ENCODE measurements at regions not wholly inside any gene's neighbourhood (a gene's known extent, or its start where the extent isn't known, plus 50 kb on each side); places are given as distances from the start of the nearest gene placed in this dataset.
"Not testable (repeated sequence)": the region's sequence is repeated elsewhere in the genome, so short reads cannot be mapped to it uniquely, and the experiment has no call there.

DNA sequence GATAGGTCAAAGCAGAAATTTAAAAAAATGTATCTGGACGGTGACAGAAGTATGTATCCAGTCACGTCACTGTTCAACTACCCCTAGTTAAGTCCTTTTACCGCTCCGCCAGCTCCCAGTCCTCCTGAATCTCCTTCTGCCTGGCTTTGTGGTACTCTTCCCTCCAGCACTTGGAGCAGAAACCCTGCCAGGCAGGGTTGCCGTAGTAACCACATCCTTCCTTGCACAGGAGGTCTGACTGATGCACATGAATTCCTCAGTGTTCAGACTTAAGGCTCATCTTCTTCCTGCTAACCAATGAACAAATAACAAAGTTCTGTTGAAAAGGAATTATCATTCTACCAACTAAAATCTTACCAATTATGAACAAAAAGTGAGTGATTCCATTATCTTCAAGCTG, 69.8 kb upstream of the SRRM3 start:
- not testable (repeated sequence) for H3K4me3 ChIP-seq (ENCODE audit: low read length)
- 95% methylated on average over 3 of the region's 5 CpGs for WGBS (ENCODE audit: insufficient coverage)

DNA sequence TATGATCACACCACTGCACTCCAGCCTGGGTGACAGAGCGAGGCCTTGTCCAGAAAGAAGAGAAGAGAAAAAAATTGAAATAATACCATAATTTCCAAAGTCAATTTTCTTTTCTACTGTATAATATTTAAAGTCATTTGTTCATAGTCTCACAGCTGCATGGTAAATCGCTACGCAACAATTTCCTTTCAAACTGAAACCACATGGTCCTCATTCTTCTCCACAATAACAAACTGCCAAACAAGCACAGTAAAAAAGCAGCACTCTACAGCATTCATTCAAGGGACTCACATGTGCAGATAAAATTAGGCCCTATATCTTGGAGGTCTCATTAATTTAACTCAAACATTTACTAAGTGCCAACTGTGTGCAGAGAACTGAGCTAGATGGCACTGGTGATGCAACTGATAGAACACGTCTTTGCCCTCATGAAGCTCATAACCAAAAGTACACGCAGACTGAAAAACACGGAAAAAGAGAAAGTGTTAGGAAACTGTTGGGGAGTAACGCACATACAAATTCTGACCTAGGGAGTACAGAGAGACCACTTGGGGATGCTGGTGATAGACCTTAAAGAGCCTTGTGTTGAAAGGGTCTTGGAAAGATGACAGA, 68.4 kb upstream of the SRRM3 start:
- H3K27me3 ChIP-seq (ENCODE audit: control insufficient read depth, insufficient read depth, low read length): peaks cover 2% of the 10 kb centered on the region
- H3K36me3 ChIP-seq (ENCODE audit: control insufficient read depth, insufficient read depth, low read length): no peaks in the 10 kb centered on the region
- no peak overlapping the region for H3K27ac ChIP-seq (ENCODE audit: low read length)
- WGBS (ENCODE audit: insufficient coverage): 63% methylated on average over 3 of the region's 7 CpGs
- no peaks in the 10 kb centered on the region for H3K4me1 ChIP-seq (ENCODE audit: control insufficient read depth, insufficient read depth, low read length)
- no peaks in the 10 kb centered on the region for H3K9me3 ChIP-seq (replicated peaks; ENCODE audit: control insufficient read depth, low read depth, low read length)
- peak; percentile 25 for DNase-seq
- no peak overlapping the region for H3K4me3 ChIP-seq (ENCODE audit: low read length)

More for the DNA sequence above, 69.8 kb upstream of the SRRM3 start:
- H3K4me1 ChIP-seq (ENCODE audit: control insufficient read depth, insufficient read depth, low read length); H3K27ac ChIP-seq (ENCODE audit: low read length); DNase-seq; H3K27me3 ChIP-seq (ENCODE audit: control insufficient read depth, insufficient read depth, low read length); H3K36me3 ChIP-seq (ENCODE audit: control insufficient read depth, insufficient read depth, low read length); H3K9me3 ChIP-seq (replicated peaks; ENCODE audit: control insufficient read depth, low read depth, low read length): not testable (repeated sequence)

DNA sequence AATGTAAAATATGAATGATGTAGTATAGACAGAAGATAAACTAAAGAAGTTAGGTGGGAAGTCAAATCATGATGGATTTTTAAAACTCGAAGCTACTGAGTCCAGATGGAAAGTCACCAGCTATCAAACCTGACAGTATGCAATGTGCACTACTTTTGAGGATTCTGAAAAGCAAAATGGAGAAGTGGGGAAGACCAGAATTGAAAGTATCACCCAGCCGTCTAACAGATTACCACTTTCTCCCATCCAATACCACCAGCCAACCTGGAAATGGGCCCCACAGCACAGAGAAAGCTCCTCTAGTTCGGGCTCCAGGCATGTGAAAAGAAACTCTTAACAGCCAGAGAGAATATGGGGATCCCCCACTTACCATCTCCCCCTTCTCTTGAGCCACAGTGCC, 67.9 kb upstream of the SRRM3 start:
- H3K4me1 ChIP-seq (ENCODE audit: control insufficient read depth, insufficient read depth, low read length): no peaks in the 10 kb centered on the region
- no peak for DNase-seq
- WGBS (ENCODE audit: insufficient coverage): 80% methylated on average over 1 of the region's 3 CpGs
- H3K27me3 ChIP-seq (ENCODE audit: control insufficient read depth, insufficient read depth, low read length): peaks cover 2% of the 10 kb centered on the region
- H3K9me3 ChIP-seq (replicated peaks; ENCODE audit: control insufficient read depth, low read depth, low read length): no peaks in the 10 kb centered on the region
- no peaks in the 10 kb centered on the region for H3K36me3 ChIP-seq (ENCODE audit: control insufficient read depth, insufficient read depth, low read length)
- no peak overlapping the region for H3K4me3 ChIP-seq (ENCODE audit: low read length)
- H3K27ac ChIP-seq (ENCODE audit: low read length): no peak overlapping the region

DNA sequence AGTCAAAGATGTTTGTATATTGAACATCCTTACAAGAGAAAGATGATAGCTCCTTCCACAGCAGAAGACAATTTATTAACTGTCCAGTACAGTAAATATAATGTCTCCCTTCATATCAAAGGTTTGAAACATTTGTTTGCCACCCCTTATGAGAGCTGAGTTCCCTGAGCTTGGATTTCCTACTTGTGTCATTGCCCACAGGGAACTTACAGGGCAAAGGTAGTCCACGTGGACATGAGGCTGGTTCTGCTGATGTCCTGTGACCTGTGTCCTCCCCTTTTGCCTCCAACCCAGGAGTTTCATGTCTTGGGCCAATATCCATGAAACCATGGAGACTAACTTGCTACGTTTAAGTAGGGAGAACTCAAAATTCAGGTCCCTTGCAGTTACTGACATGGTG, 66.4 kb upstream of the SRRM3 start:
- H3K27ac ChIP-seq (ENCODE audit: low read length); DNase-seq; H3K36me3 ChIP-seq (ENCODE audit: control insufficient read depth, insufficient read depth, low read length); H3K4me1 ChIP-seq (ENCODE audit: control insufficient read depth, insufficient read depth, low read length); H3K9me3 ChIP-seq (replicated peaks; ENCODE audit: control insufficient read depth, low read depth, low read length); H3K4me3 ChIP-seq (ENCODE audit: low read length); H3K27me3 ChIP-seq (ENCODE audit: control insufficient read depth, insufficient read depth, low read length): not testable (repeated sequence)
- no CpG with 5 or more reads among the region's 2 CpGs for WGBS (ENCODE audit: insufficient coverage)

DNA sequence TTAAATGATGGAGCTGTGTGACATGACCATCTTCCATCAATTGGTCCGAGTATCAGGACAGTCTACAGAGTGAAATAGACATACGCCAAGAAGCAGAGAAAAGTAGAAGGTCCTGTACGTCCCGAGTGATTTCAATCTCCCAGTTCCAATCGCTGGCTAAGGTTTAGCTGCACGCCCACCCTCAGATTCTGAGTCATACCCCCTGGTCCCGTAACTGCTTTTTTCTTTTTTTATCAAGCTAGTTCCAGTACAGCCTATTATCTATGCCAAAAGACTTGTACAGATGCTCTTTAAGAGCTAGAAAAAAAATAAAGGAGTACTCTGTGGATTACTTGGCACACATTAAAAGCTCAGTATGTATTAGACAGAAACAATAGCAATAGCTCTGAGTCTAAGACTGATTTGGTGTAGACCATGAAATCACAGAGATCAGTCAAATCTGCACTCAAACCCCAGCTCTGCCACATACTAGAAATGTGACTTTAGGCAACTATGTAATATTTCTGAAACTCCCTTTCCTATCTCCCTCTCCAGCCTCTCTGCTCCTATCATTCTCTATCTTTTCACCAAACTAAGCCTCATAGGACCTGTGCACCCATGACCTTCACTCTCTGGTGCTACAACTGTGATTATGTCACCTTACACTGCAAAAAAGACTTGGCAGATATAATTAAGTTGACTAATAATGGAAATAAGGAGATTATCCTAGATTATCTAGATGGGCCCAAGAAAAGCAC, 63.0 kb upstream of the SRRM3 start:
- not testable (repeated sequence) for H3K27ac ChIP-seq (ENCODE audit: low read length); H3K4me1 ChIP-seq (ENCODE audit: control insufficient read depth, insufficient read depth, low read length); H3K36me3 ChIP-seq (ENCODE audit: control insufficient read depth, insufficient read depth, low read length); H3K27me3 ChIP-seq (ENCODE audit: control insufficient read depth, insufficient read depth, low read length); H3K9me3 ChIP-seq (replicated peaks; ENCODE audit: control insufficient read depth, low read depth, low read length); H3K4me3 ChIP-seq (ENCODE audit: low read length); DNase-seq
- WGBS (ENCODE audit: insufficient coverage): 80% methylated on average over 1 of the region's 7 CpGs

DNA sequence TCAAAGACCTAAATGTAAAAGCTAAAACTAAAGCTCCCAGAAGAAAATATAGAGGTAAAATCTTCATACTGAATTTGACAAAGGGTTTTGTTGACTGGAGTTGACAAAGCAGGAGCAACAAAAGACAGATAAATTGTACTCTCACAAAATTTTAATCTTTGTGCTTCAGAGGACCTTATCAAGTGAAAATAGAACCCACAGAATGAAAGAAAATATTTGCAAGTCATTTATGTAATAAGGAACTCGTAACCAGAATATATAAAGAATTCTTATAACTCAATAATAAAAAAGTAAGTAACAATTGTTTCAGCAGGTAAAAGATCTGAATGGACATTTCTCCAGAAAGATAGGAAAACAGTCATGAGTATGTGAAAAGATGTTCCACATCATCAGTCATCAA, 62.0 kb upstream of the SRRM3 start:
- H3K9me3 ChIP-seq (replicated peaks; ENCODE audit: control insufficient read depth, low read depth, low read length): no peaks in the 10 kb centered on the region
- H3K27me3 ChIP-seq (ENCODE audit: control insufficient read depth, insufficient read depth, low read length): peaks cover 2% of the 10 kb centered on the region
- no peak overlapping the region for H3K27ac ChIP-seq (ENCODE audit: low read length)
- H3K4me1 ChIP-seq (ENCODE audit: control insufficient read depth, insufficient read depth, low read length): no peaks in the 10 kb centered on the region
- H3K36me3 ChIP-seq (ENCODE audit: control insufficient read depth, insufficient read depth, low read length): no peaks in the 10 kb centered on the region
- H3K4me3 ChIP-seq (ENCODE audit: low read length): no peak overlapping the region
- DNase-seq: no peak
- WGBS (ENCODE audit: insufficient coverage): no CpG with 5 or more reads among the region's 1 CpG

DNA sequence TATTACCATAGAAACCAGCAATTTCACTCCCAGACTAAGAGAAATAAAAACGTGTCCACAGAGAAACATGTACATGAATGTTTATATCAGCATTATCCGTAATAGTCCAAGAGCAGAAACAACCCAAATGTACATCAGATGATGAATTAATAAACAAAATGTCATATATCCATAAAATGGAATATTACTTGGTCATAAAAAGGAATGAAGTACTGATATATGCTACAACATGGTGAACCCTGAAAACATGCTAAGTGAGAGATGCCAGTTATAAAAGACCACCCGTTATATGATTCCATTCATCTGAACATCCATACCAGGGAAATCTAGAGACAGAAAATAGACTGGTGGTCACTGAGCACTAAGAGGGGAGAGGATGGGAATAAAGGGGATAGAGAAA, 61.4 kb upstream of the SRRM3 start:
- H3K9me3 ChIP-seq (replicated peaks; ENCODE audit: control insufficient read depth, low read depth, low read length); H3K27me3 ChIP-seq (ENCODE audit: control insufficient read depth, insufficient read depth, low read length); H3K36me3 ChIP-seq (ENCODE audit: control insufficient read depth, insufficient read depth, low read length); H3K4me1 ChIP-seq (ENCODE audit: control insufficient read depth, insufficient read depth, low read length); DNase-seq; H3K4me3 ChIP-seq (ENCODE audit: low read length); H3K27ac ChIP-seq (ENCODE audit: low read length): not testable (repeated sequence)
- WGBS (ENCODE audit: insufficient coverage): no CpG with 5 or more reads among the region's 3 CpGs

DNA sequence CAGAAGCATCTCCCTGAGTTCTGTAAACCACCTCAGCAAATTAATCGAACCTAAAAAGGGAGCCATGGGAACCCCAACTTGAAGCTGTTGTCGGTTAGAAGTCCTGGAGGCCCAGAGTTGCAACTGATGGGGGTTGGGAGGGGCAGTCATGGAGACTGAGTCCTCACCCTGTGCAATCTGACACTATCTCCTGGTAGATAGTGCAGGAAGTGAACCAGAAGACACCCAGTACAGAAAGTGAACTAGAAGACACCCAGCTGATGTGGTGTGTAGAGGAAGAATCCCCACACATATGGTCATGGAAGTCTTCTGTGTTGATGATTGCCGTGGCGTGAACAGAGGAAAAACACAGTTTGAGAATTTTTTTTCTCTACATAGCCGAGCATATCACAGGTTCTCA, 58.8 kb upstream of the SRRM3 start:
- no peaks in the 10 kb centered on the region for H3K36me3 ChIP-seq (ENCODE audit: control insufficient read depth, insufficient read depth, low read length)
- H3K27ac ChIP-seq (ENCODE audit: low read length): no peak overlapping the region
- no peaks in the 10 kb centered on the region for H3K9me3 ChIP-seq (replicated peaks; ENCODE audit: control insufficient read depth, low read depth, low read length)
- H3K4me1 ChIP-seq (ENCODE audit: control insufficient read depth, insufficient read depth, low read length): no peaks in the 10 kb centered on the region
- H3K4me3 ChIP-seq (ENCODE audit: low read length): no peak overlapping the region
- no peaks in the 10 kb centered on the region for H3K27me3 ChIP-seq (ENCODE audit: control insufficient read depth, insufficient read depth, low read length)
- DNase-seq: no peak
- WGBS (ENCODE audit: insufficient coverage): no CpG with 5 or more reads among the region's 5 CpGs

DNA sequence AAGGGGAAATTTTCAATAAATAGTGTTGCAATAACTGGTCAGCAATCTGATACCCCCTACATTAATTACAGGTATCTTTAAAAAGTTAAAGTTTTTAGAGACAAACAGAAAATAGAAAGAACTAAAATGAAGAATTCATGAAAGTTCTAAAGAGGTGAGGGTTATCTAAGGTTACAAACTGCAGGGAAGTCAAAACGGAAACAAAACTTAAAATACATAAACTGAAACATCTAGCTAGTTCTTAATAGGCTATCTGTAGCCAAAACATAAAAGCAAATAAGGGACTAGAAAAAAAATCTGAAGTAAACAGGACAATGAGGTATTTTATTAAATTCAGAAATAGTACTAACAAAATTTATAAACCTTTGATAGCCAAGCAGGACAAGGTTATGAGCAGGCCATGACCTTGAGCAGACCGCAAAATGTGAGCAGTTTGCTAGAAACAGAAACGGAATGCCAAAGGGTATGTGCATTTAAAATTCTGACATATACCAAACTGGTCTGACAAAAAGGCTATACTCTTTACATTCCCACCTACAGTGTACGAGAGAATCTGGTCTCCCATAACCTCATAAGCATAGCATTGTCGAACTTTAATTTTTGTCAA, 56.9 kb upstream of the SRRM3 start:
- not testable (repeated sequence) for H3K9me3 ChIP-seq (replicated peaks; ENCODE audit: control insufficient read depth, low read depth, low read length); H3K4me3 ChIP-seq (ENCODE audit: low read length); H3K36me3 ChIP-seq (ENCODE audit: control insufficient read depth, insufficient read depth, low read length); H3K27me3 ChIP-seq (ENCODE audit: control insufficient read depth, insufficient read depth, low read length); DNase-seq; H3K4me1 ChIP-seq (ENCODE audit: control insufficient read depth, insufficient read depth, low read length); H3K27ac ChIP-seq (ENCODE audit: low read length)
- 100% methylated on average over 2 of the region's 5 CpGs for WGBS (ENCODE audit: insufficient coverage)

DNA sequence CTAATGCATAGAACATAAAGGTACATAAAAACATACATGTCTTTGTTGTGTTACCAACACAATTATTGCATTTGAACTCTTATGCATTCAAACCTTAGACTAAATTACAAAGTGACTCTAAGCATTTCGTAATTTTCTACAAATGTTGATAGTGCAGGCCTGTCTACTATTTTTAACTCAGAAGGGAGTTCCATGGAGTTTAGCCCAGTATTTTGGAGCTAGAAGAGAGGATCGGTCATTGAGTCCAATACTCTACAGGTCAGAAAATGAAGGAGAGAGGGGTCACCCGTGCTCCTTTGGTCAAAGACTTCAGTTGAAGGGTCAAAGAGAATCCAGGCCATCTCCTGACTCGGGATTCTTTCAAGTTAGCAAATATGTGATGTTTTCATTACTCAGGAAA, 55.3 kb upstream of the SRRM3 start:
- H3K4me1 ChIP-seq (ENCODE audit: control insufficient read depth, insufficient read depth, low read length): no peaks in the 10 kb centered on the region
- no peaks in the 10 kb centered on the region for H3K36me3 ChIP-seq (ENCODE audit: control insufficient read depth, insufficient read depth, low read length)
- no peak for DNase-seq
- no peak overlapping the region for H3K4me3 ChIP-seq (ENCODE audit: low read length)
- WGBS (ENCODE audit: insufficient coverage): no CpG with 5 or more reads among the region's 4 CpGs
- H3K27ac ChIP-seq (ENCODE audit: low read length): no peak overlapping the region
- H3K27me3 ChIP-seq (ENCODE audit: control insufficient read depth, insufficient read depth, low read length): peaks cover 8% of the 10 kb centered on the region
- H3K9me3 ChIP-seq (replicated peaks; ENCODE audit: control insufficient read depth, low read depth, low read length): no peaks in the 10 kb centered on the region

Data from muscle of leg (tissue), 3 donors.